Endothelial cell (in vitro differentiated cells): ENCODE measurements at regions not wholly inside any gene's neighbourhood (a gene's known extent, or its start where the extent isn't known, plus 50 kb on each side); places are given as distances from the start of the nearest gene placed in this dataset.

Source experiments
- DNase-seq: peaks from one replicate; pipeline ENCODE4 v3.0.0; 2021; ENCODE audit warnings: low spot score
- H3K27ac Mint-ChIP-seq: one replicate; pipeline ENCODE4 v1.8.0; 2021; ENCODE audit warnings: mixed read lengths, inconsistent platforms; ENCODE audit not compliant: unreplicated experiment
- H3K27me3 Mint-ChIP-seq: one replicate; pipeline ENCODE4 v1.8.0; 2021; ENCODE audit warnings: mild to moderate bottlenecking, moderate library complexity, mixed read lengths, inconsistent platforms; ENCODE audit not compliant: unreplicated experiment
- H3K36me3 Mint-ChIP-seq: one replicate; pipeline ENCODE4 v1.8.0; 2021; ENCODE audit warnings: mild to moderate bottlenecking, low read depth, mixed read lengths, inconsistent platforms; ENCODE audit not compliant: unreplicated experiment
- H3K4me1 Mint-ChIP-seq: one replicate; pipeline ENCODE4 v1.8.0; 2021; ENCODE audit warnings: mild to moderate bottlenecking, mixed read lengths, inconsistent platforms; ENCODE audit not compliant: unreplicated experiment
- H3K4me3 Mint-ChIP-seq: one replicate; pipeline ENCODE4 v1.8.0; 2021; ENCODE audit warnings: mild to moderate bottlenecking, mixed read lengths, inconsistent platforms; ENCODE audit not compliant: unreplicated experiment
- H3K9me3 Mint-ChIP-seq: one replicate; pipeline ENCODE4 v1.8.0; 2021; ENCODE audit warnings: mixed read lengths, inconsistent platforms; ENCODE audit not compliant: unreplicated experiment
- TF ChIP-seq, protein P1 (sequence below): fragments of 200-600 bp; sonication (generic); IDR thresholded peaks from one replicate; pipeline ENCODE4 v1.5.0; 2021; ENCODE audit warnings: antibody characterized with exemption; ENCODE audit not compliant: unreplicated experiment

DNA sequence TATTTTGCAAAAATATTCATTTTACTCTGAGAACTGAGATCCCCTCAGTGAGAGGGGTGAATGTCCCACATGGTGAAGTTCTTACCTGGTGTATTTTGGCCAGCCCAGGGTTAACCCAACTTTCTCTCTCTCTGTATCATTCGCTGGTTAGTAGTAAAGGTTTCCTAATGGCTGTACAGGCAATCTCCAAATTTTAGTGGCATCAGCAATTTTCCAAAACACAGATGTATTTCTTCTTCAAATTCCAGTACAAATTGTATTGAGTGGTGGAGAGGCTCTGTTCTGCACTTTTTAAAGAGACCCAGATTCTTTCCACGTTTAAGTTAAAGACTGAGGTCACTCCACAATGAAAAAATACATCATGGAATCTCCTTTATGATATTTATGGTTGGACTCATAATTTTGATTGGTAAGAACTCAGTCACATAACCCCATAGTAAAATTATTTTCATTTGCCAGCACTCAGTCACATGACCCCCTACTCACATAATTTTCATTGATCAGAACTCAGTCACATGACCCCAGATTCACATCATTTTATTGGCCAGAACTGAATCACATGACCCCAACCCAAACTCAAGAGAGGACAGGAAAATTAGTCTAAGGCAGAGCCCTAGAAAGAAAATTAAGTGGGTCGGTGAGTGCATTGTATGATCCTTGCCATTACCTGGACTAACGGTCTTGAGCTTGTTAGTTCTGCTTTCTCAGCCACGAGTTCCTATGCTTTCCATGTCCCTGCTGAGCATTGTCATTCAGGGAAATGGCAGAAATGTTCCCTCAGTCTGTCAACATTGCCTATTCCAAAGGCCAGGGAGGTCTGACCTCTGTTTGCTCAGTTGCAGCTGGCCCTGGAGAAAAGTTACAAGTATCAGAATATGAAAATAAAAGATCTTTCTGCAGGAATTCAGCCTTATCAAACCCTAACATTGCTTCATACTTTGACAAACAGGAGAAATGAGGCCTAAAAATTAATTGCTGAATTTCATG is 1536.2 kb downstream of the AACS start:
- DNase-seq, result no peak
- Mint-ChIP-seq H3K27ac (no peak overlapping the region), H3K27me3 (peaks cover 3% of the 10 kb centered on the region), H3K4me3 (no peak overlapping the region), H3K9me3 (peaks cover 29% of the 10 kb centered on the region), H3K36me3 (no peaks in the 10 kb centered on the region), H3K4me1 (no peaks in the 10 kb centered on the region)
- TF ChIP-seq, protein P1, sequence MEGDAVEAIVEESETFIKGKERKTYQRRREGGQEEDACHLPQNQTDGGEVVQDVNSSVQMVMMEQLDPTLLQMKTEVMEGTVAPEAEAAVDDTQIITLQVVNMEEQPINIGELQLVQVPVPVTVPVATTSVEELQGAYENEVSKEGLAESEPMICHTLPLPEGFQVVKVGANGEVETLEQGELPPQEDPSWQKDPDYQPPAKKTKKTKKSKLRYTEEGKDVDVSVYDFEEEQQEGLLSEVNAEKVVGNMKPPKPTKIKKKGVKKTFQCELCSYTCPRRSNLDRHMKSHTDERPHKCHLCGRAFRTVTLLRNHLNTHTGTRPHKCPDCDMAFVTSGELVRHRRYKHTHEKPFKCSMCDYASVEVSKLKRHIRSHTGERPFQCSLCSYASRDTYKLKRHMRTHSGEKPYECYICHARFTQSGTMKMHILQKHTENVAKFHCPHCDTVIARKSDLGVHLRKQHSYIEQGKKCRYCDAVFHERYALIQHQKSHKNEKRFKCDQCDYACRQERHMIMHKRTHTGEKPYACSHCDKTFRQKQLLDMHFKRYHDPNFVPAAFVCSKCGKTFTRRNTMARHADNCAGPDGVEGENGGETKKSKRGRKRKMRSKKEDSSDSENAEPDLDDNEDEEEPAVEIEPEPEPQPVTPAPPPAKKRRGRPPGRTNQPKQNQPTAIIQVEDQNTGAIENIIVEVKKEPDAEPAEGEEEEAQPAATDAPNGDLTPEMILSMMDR, result no peak

DNA sequence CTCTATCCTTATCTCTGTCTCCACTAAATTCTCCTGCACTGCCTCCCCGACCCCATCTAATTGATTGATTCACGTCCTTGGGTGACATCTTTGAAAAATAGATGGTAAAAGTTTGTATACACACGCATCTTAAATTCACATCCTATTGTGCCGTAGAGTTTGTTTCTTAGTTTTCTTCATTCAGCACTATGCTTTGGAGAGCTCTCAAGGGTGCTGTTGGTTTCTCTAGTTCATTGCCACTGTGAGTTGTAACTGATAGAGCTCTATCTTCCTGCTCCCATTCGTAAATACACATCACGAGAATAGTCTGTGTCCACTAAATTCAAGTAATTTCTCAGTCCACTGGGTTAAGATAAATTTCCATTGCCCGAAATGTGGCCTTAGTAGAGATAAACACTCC is 1537.4 kb downstream of the AACS start:
- Mint-ChIP-seq H3K27me3 (peaks cover 3% of the 10 kb centered on the region), H3K36me3 (no peaks in the 10 kb centered on the region), H3K9me3 (peaks cover 28% of the 10 kb centered on the region), H3K4me3 (no peak overlapping the region), H3K4me1 (no peaks in the 10 kb centered on the region), H3K27ac (no peak overlapping the region)
- TF ChIP-seq, protein P1, result no peak
- DNase-seq, result no peak

DNA sequence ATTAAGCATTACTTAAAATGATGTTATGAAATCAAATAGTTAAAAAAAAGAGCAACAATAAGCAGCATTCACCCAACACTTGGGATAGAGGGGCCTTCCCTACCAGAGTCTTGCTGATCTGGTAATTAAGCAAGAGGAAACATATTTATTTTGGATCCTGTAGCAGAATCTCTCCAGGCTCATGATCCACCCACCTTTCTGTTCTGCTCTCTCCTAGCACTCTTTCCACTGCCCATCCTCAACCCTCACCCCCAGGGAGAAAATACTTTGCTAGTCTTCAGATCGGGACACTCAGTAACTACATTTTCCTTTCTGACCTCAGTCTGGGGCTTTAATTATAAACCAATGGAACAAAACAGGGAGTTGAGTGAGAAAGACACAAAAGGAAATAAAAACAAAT is 1541.9 kb downstream of the AACS start:
- no peak overlapping the region for H3K4me3 Mint-ChIP-seq
- no peak overlapping the region for H3K27ac Mint-ChIP-seq
- TF ChIP-seq, protein P1, result no peak
- H3K4me1 Mint-ChIP-seq, result no peaks in the 10 kb centered on the region
- H3K27me3 Mint-ChIP-seq, result peaks cover 3% of the 10 kb centered on the region
- no peak for DNase-seq
- H3K9me3 Mint-ChIP-seq, result peaks cover 26% of the 10 kb centered on the region
- no peaks in the 10 kb centered on the region for H3K36me3 Mint-ChIP-seq

DNA sequence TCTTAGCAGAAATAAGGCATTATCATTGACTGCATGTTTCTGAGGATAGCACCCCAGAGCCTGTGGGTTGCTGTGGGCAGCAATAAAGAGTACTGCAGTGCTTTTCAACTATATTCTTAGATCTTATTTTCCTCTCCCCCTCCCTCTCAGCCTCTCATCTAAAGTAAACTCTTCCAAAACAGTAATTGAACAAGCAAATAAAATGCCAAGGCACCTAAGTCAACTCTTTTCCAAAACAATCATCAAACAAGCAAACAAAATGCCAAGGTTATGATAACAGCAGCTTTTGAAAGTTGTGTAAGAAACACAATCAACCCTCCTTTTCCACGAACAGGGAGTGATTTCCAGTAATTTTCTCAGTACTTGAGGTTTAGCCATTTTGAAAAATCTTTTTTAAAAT is 1542.6 kb downstream of the AACS start:
- no peaks in the 10 kb centered on the region for H3K4me1 Mint-ChIP-seq
- H3K36me3 Mint-ChIP-seq, result no peaks in the 10 kb centered on the region
- H3K4me3 Mint-ChIP-seq, result no peak overlapping the region
- H3K27me3 Mint-ChIP-seq, result peaks cover 3% of the 10 kb centered on the region
- TF ChIP-seq, protein P1, result no peak
- peaks cover 26% of the 10 kb centered on the region for H3K9me3 Mint-ChIP-seq
- H3K27ac Mint-ChIP-seq, result no peak overlapping the region
- DNase-seq, result no peak

DNA sequence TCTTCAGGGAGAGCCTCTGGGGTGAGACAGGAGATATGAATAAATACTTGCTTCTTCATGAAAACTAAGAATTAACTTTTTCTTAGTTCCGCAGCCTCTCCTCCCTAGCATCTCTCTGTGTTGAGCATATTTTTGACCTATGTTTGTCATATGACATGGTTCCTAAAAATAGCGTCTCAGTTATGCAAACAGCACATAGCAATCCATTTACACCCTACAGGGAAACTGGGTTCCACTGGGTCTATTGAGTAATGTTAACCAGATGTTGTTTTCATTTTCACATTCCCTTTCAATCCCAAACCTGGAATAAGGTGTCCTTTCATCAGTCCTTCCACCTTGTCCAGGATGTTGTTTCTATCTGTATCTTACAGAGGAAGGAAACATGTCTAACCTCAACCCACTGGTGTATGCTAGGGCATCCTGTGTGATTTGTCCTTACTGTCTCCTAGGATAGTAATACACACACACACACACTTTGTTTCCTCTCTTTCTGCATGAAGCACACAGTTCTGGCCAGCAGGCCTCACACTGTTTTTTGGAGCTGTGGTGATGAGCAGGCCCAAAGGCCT is 1543.5 kb downstream of the AACS start:
- H3K27ac Mint-ChIP-seq, result no peak overlapping the region

More for the DNA sequence above, 1543.5 kb downstream of the AACS start:
- Mint-ChIP-seq H3K27me3 (peaks cover 3% of the 10 kb centered on the region), H3K4me1 (no peaks in the 10 kb centered on the region), H3K9me3 (peaks cover 24% of the 10 kb centered on the region), H3K36me3 (no peaks in the 10 kb centered on the region), H3K4me3 (no peak overlapping the region)
- TF ChIP-seq, protein P1, result no peak
- DNase-seq, result no peak
